Endothelial cell of umbilical vein (primary cell): ENCODE measurements at regions not wholly inside any gene's neighbourhood (a gene's known extent, or its start where the extent isn't known, plus 50 kb on each side); places are given as distances from the start of the nearest gene placed in this dataset.

ENCODE experiments used
- BruUV-seq: library from RNA; stranded (reverse); fragments of 400-500 nt; replicated peaks from 2 replicates; lab custom pipeline; 2021; lab: Mats Ljungman, UMichigan
- CTCF ChIA-PET: fragments of 300-600, 350-600 bp; sonication (Branson Sonifier 250); formaldehyde crosslinking; loops from one replicate; lab custom pipeline; 2021; ENCODE audit warnings: antibody characterized with exemption, inconsistent platforms; lab: Charles Lee
- POLR2A ChIA-PET: fragments of 300-600, 350-600 bp; sonication (Branson Sonifier 250); formaldehyde crosslinking; loops from one replicate; lab custom pipeline; 2021; ENCODE audit warnings: antibody characterized with exemption, inconsistent platforms; lab: Charles Lee
- DNase-seq: peaks from one replicate; pipeline ENCODE4 v3.0.0-alpha.2; 2011; ENCODE audit warnings: low read depth, low spot score
- FAIRE-seq: peaks from 2 replicates; lab custom pipeline; 2011; peaks lifted over from hg19 to GRCh38; lab: Jason Lieb, UNC
- H2AFZ ChIP-seq: 2 replicates; pipeline ENCODE4 v1.6.0; 2012; ENCODE audit warnings: low read depth, low read length, control low read depth, inconsistent platforms
- H3K27ac ChIP-seq: 2 replicates; pipeline ENCODE4 v1.5.1; 2011; ENCODE audit warnings: low read depth, mild to moderate bottlenecking, control low read depth, low read length, moderate library complexity; ENCODE audit not compliant: insufficient read depth
- H3K27me3 ChIP-seq, 2 experiments: 2 replicates each; pipeline versions ENCODE4 v1.6.0 to v1.6.1; 2011; ENCODE audit warnings: low read length in 2 of 2, mixed read lengths in 1 of 2; ENCODE audit not compliant: control insufficient read depth in 2 of 2, insufficient read depth in 2 of 2
- H3K36me3 ChIP-seq, 2 experiments: 2 replicates in 1 of 2; 3 replicates in 1 of 2; pipeline ENCODE4 v1.5.1; 2011; ENCODE audit warnings: low read length in 2 of 2, mild to moderate bottlenecking in 1 of 2, moderate library complexity in 1 of 2; ENCODE audit not compliant: control insufficient read depth in 2 of 2, insufficient read depth in 2 of 2; ENCODE audit errors: extremely low read depth in 1 of 2
- H3K4me1 ChIP-seq: 3 replicates; pipeline ENCODE4 v1.5.1; 2011; ENCODE audit warnings: mild to moderate bottlenecking, low read length; ENCODE audit not compliant: control insufficient read depth, insufficient read depth; ENCODE audit errors: extremely low read depth
- H3K4me2 ChIP-seq: 2 replicates; pipeline ENCODE4 v1.6.1; 2011; ENCODE audit warnings: low read length, control low read depth, mixed read lengths; ENCODE audit not compliant: insufficient read depth
- H3K4me3 ChIP-seq, 3 experiments: fragments of 200-600 bp in 1 of 3; sonication (generic), shearing (Covaris generic) in 1 of 3; replicated peaks in 1 of 3; 2 replicates each; pipeline ENCODE4 v1.5.1; 2011 to 2016; ENCODE audit warnings: control low read depth in 3 of 3, low read length in 3 of 3, mild to moderate bottlenecking in 2 of 3, inconsistent platforms in 1 of 3, low read depth in 1 of 3, moderate library complexity in 1 of 3; ENCODE audit not compliant: insufficient read depth in 1 of 3
- H3K79me2 ChIP-seq: 2 replicates; pipeline ENCODE4 v1.6.0; 2012; ENCODE audit warnings: low read length, inconsistent platforms; ENCODE audit not compliant: control insufficient read depth, insufficient read depth
- H3K9ac ChIP-seq: replicated peaks from 2 replicates; pipeline ENCODE3; 2011; ENCODE audit warnings: low read length, control low read depth; ENCODE audit not compliant: insufficient read depth; ENCODE audit errors: extremely low read depth
- H3K9me1 ChIP-seq: replicated peaks from 3 replicates; pipeline ENCODE4 v1.6.0; 2011; ENCODE audit warnings: mild to moderate bottlenecking, low read length; ENCODE audit not compliant: control insufficient read depth, insufficient read depth; ENCODE audit errors: extremely low read depth
- H3K9me3 ChIP-seq: replicated peaks from 2 replicates; pipeline ENCODE4 v1.5.1; 2012; ENCODE audit warnings: low read length, inconsistent platforms; ENCODE audit not compliant: control insufficient read depth, insufficient read depth
- H4K20me1 ChIP-seq: replicated peaks from 2 replicates; pipeline ENCODE3; 2011; ENCODE audit warnings: mild to moderate bottlenecking, low read length; ENCODE audit not compliant: control insufficient read depth, insufficient read depth; ENCODE audit errors: extremely low read depth
- CTCF ChIP-seq, 2 donors: IDR thresholded peaks; 1 replicate in 1 of 2; 2 replicates in 1 of 2; pipeline ENCODE4 v1.5.1; 2011; ENCODE audit warnings: low read length in 2 of 2, mild to moderate bottlenecking in 2 of 2, moderate library complexity in 2 of 2, control low read depth in 1 of 2, inconsistent platforms in 1 of 2, low read depth in 1 of 2; ENCODE audit not compliant: insufficient read depth in 1 of 2; ENCODE audit errors: extremely low read depth in 1 of 2
- EZH2 ChIP-seq: IDR thresholded peaks from 2 replicates; pipeline ENCODE4 v1.6.1; 2012; ENCODE audit warnings: borderline replicate concordance, low read depth, mild to moderate bottlenecking, moderate library complexity, low read length, inconsistent platforms; ENCODE audit not compliant: severe bottlenecking
- FOS ChIP-seq: IDR thresholded peaks from 2 replicates; pipeline ENCODE4 v1.6.1; 2011; ENCODE audit warnings: mild to moderate bottlenecking, low read length, moderate library complexity, borderline replicate concordance; ENCODE audit not compliant: insufficient read depth
- GATA2 ChIP-seq: IDR thresholded peaks from 2 replicates; pipeline ENCODE4 v1.7.0; 2011; ENCODE audit warnings: low read depth, mild to moderate bottlenecking, moderate library complexity, mixed read lengths, low read length; ENCODE audit not compliant: insufficient read length, insufficient read depth
- JUN ChIP-seq: IDR thresholded peaks from 2 replicates; pipeline ENCODE4 v1.6.1; 2011; ENCODE audit warnings: borderline replicate concordance, low read depth; ENCODE audit not compliant: insufficient read length, insufficient read depth
- MAX ChIP-seq: IDR thresholded peaks from 2 replicates; pipeline ENCODE4 v1.6.1; 2011; ENCODE audit not compliant: insufficient read depth, insufficient read length
- MYC ChIP-seq: IDR thresholded peaks from one replicate; pipeline ENCODE4 v1.6.1; 2011; ENCODE audit warnings: mild to moderate bottlenecking, low read depth, low read length
- POLR2A ChIP-seq: IDR thresholded peaks from 2 replicates; pipeline ENCODE4 v1.6.1; 2012; ENCODE audit warnings: low read depth, mild to moderate bottlenecking, control low read depth, low read length
- POLR2AphosphoS5 ChIP-seq: IDR thresholded peaks from 2 replicates; pipeline ENCODE4 v1.6.1; 2012; ENCODE audit warnings: low read depth, mild to moderate bottlenecking, control low read depth, low read length, moderate library complexity; ENCODE audit not compliant: insufficient read depth
- dilution Hi-C: fragments of 300-500 bp; cut with MboI; formaldehyde crosslinking; loops from one replicate; pipeline ENCODE4 v1.15.0; 2019; ENCODE audit warnings: low sequenced_read_pairs; ENCODE audit not compliant: extremely low pct_ligation_motif_present
- intact Hi-C: fragments of 100-400 bp; cut with micrococcal nuclease; formaldehyde crosslinking; loops from one replicate; pipeline ENCODE4 v1.10.0; 2022

DNA sequence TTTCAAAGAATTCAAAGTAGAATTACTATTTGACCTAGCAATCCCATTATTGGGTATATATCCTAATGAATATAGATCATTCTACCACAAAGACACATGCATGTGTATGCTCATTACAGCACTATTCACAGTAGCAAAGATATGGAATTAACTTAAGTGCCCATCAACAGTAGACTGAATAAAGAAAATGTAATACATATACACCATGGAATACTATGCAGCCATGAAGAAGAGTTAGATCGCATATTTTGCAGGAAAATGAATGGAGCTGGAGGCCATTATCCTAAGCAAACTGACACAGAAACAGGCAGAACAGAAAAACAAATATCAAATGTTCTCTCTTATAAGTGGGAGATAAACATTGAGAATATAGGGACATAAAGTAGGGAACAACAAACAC lies 519.2 kb upstream of the REG3G start:
- BruUV-seq, result no TSS peak
- Histone ChIP-seq H3K9me1 (no peaks in the 10 kb centered on the region), H3K9ac (no peak overlapping the region), H3K9me3 (no peaks in the 10 kb centered on the region), H3K27me3 (no peaks in the 10 kb centered on the region), H3K4me2 (no peak overlapping the region), H3K4me3 (no peak overlapping the region), H3K36me3 (no peaks in the 10 kb centered on the region), H4K20me1 (no peaks in the 10 kb centered on the region), H2AFZ (no peak overlapping the region), H3K27ac (no peak overlapping the region), H3K79me2 (no peaks in the 10 kb centered on the region), H3K4me1 (no peaks in the 10 kb centered on the region)
- no peak for TF ChIP-seq POLR2AphosphoS5
- no peak for TF ChIP-seq POLR2A
- TF ChIP-seq MAX, result no peak
- TF ChIP-seq FOS, result no peak
- no peak for TF ChIP-seq MYC
- no peak for TF ChIP-seq GATA2
- TF ChIP-seq JUN, result no peak
- no peak for TF ChIP-seq EZH2
- TF ChIP-seq CTCF (IDR thresholded peaks at IDR 0.05; ENCODE audit: extremely low read depth in 1 of 2, insufficient read depth in 1 of 2, low read depth in 1 of 2, low read length in 2 of 2), result no peak
- CTCF ChIA-PET, result no interaction called here
- intact Hi-C loops, result no loop called here
- POLR2A ChIA-PET, result no interaction called here
- DNase-seq (no peak), FAIRE-seq (no peak)
- dilution Hi-C loops, result no loop called here
